NCI-H2029 treated with DMSO at 0.1 percent for 48 hours (cell line): ENCODE measurements at regions not wholly inside any gene's neighbourhood (a gene's known extent, or its start where the extent isn't known, plus 50 kb on each side); places are given as distances from the start of the nearest gene placed in this dataset.
"Not testable (repeated sequence)": the region's sequence is repeated elsewhere in the genome, so short reads cannot be mapped to it uniquely, and the experiment has no call there.

Source experiments
- DNase-seq: peaks from one replicate; lab custom pipeline; 2025; lab: John Stamatoyannopoulos, UW

- no peak for DNase-seq
Observed at GRCh38 chr2:105536175-105536574, 137.3 kb upstream of the FHL2 start.

GRCh38 chr2:105529258-105529657 is 130.4 kb upstream of the FHL2 start:
- not testable (repeated sequence) for DNase-seq

- DNase-seq = no peak
Observed at GRCh38 chr2:105526000-105526925, 127.4 kb upstream of the FHL2 start.

- no peak for DNase-seq
Observed at GRCh38 chr2:105525201-105525600, 126.3 kb upstream of the FHL2 start.

GRCh38 chr2:105522645-105523044 is 123.8 kb upstream of the FHL2 start:
- DNase-seq = no peak

- no peak for DNase-seq
Observed at GRCh38 chr2:105521616-105522015, 122.8 kb upstream of the FHL2 start.

GRCh38 chr2:105521176-105521575 is 122.3 kb upstream of the FHL2 start:
- peak; percentile 14 for DNase-seq

- DNase-seq = no peak
Observed at GRCh38 chr2:105519516-105519915, 120.7 kb upstream of the FHL2 start.

- no peak for DNase-seq
Observed at GRCh38 chr2:105518897-105519296, 120.0 kb upstream of the FHL2 start.

GRCh38 chr2:105517814-105518705 is 119.2 kb upstream of the FHL2 start:
- peak; percentile 18 for DNase-seq

GRCh38 chr2:105515581-105516415 is 116.9 kb upstream of the FHL2 start:
- DNase-seq = peak; percentile 57

- no peak for DNase-seq
Observed at GRCh38 chr2:105514576-105514975, 115.7 kb upstream of the FHL2 start.

GRCh38 chr2:105510761-105511528 is 112.1 kb upstream of the FHL2 start:
- no peak for DNase-seq

GRCh38 chr2:105509269-105510086 is 110.6 kb upstream of the FHL2 start:
- DNase-seq = no peak

GRCh38 chr2:105506860-105507259 is 108.0 kb upstream of the FHL2 start:
- DNase-seq = not testable (repeated sequence)

GRCh38 chr2:105504459-105504858 is 105.6 kb upstream of the FHL2 start:
- DNase-seq = no peak

GRCh38 chr2:105502625-105503334 is 103.9 kb upstream of the FHL2 start:
- no peak for DNase-seq

GRCh38 chr2:105498281-105498846 is 99.5 kb upstream of the FHL2 start:
- DNase-seq = no peak

- DNase-seq = no peak
Observed at GRCh38 chr2:105497094-105497493, 98.2 kb upstream of the FHL2 start.
